Upper lobe of left lung (tissue), 4 donors: ENCODE measurements at regions not wholly inside any gene's neighbourhood (a gene's known extent, or its start where the extent isn't known, plus 50 kb on each side); places are given as distances from the start of the nearest gene placed in this dataset.

Source experiments
- POLR2AphosphoS5 ChIP-seq, 2 donors: sonication (generic); formaldehyde crosslinking; IDR thresholded peaks; one replicate each; pipeline ENCODE4 v1.5.1; 2017; ENCODE audit warnings: antibody characterized with exemption in 2 of 2
- TF ChIP-seq, protein P1 (sequence below), 6 experiments: fragments of 450-650 bp in 4 of 6; fragments of 200-600 bp in 2 of 6; sonication (generic) in 2 of 6; IDR thresholded peaks; one replicate each; pipeline ENCODE4 v1.5.1; 2016 to 2019; ENCODE audit warnings: antibody characterized with exemption in 6 of 6

- TF ChIP-seq, protein P1, sequence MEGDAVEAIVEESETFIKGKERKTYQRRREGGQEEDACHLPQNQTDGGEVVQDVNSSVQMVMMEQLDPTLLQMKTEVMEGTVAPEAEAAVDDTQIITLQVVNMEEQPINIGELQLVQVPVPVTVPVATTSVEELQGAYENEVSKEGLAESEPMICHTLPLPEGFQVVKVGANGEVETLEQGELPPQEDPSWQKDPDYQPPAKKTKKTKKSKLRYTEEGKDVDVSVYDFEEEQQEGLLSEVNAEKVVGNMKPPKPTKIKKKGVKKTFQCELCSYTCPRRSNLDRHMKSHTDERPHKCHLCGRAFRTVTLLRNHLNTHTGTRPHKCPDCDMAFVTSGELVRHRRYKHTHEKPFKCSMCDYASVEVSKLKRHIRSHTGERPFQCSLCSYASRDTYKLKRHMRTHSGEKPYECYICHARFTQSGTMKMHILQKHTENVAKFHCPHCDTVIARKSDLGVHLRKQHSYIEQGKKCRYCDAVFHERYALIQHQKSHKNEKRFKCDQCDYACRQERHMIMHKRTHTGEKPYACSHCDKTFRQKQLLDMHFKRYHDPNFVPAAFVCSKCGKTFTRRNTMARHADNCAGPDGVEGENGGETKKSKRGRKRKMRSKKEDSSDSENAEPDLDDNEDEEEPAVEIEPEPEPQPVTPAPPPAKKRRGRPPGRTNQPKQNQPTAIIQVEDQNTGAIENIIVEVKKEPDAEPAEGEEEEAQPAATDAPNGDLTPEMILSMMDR (IDR thresholded peaks at IDR 0.05): no peak
- no peak for TF ChIP-seq POLR2AphosphoS5 (IDR thresholded peaks at IDR 0.05)
Observed at GRCh38 chr15:69613182-69613581, 160.6 kb downstream of the RPLP1 start.
